Activated CD4-positive, CD25-positive, alpha-beta regulatory T cell (primary cell): ENCODE measurements at regions not wholly inside any gene's neighbourhood (a gene's known extent, or its start where the extent isn't known, plus 50 kb on each side); places are given as distances from the start of the nearest gene placed in this dataset.
"Not testable (repeated sequence)": the region's sequence is repeated elsewhere in the genome, so short reads cannot be mapped to it uniquely, and the experiment has no call there.

Experiments
- DNase-seq, 4 experiments: peaks; one replicate each; lab custom pipeline; 2025; lab: John Stamatoyannopoulos, UW

GRCh38 chr6:167709196-167709595 lies 117.5 kb upstream of the AFDN start:
- DNase-seq, result no peak

GRCh38 chr6:167709776-167710336 lies 116.9 kb upstream of the AFDN start:
- not testable (repeated sequence) for DNase-seq

GRCh38 chr6:167710363-167710920 lies 116.3 kb upstream of the AFDN start:
- DNase-seq, result no peak

DNA sequence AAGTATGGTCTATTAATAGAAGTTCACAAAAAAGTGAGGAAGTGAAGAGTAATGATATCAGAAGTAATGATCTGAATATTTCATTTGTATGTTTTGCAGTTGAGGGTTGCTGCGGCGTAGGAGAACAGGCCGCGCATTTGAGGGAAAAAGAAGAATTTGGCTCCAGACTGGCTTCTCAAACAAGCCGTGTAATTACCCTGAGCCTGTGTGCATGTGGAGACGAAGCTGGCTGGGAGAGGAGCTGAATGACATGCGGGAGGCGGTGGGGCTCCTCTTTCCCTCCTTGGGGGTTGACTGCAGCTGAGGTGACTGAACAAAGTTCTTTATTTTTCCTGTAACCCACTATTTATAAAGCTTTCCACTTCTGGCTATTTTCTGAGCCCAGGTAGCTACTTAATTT lies 115.5 kb upstream of the AFDN start:
- DNase-seq, result no peak

DNA sequence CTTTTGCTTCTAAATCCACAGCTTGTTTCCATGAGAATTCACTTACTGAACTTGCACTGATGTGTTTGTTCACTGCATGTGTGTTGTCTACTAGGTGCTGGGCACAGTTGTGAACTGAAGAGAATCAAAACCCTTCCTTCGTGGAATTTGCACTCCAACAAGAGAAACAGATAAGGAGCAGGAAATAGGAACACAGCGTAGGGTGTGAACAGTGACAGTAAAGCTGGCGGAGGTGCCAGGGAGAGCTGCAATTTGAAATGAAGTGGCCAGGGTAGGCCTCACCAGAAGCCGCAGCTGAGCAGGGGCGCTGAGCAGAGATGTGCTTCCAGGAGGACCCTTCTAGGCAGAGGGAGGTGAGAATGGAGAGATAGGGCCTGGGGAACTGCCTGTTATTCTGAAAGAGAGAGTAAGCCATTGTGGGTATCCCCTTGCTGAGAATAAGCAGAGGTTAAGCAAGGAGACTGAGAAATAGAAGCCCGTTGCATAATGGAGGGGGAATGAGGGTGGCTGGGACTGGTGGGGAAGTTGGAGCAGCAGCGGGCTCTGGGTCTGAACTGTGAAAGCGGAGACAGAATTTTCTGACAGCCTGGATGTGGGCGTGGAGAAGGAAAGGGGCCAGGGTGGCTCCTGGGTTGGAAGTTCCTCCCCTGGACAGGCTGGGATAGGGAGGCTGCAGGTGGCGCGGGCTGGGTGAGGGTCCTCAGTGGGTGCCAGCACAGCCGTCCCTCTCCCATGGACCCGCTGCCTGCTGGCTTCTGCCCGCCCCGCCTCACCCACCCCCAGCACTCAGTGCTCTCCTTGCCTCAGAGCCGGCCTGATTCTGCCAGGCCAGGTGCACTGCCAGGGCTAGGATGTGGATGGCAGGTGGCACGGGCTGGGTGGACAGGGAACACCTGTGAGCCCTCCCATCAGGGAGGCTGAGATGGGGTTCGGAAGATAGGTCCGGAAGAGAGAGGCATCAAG lies 114.7 kb upstream of the AFDN start:
- DNase-seq, result no peak

DNA sequence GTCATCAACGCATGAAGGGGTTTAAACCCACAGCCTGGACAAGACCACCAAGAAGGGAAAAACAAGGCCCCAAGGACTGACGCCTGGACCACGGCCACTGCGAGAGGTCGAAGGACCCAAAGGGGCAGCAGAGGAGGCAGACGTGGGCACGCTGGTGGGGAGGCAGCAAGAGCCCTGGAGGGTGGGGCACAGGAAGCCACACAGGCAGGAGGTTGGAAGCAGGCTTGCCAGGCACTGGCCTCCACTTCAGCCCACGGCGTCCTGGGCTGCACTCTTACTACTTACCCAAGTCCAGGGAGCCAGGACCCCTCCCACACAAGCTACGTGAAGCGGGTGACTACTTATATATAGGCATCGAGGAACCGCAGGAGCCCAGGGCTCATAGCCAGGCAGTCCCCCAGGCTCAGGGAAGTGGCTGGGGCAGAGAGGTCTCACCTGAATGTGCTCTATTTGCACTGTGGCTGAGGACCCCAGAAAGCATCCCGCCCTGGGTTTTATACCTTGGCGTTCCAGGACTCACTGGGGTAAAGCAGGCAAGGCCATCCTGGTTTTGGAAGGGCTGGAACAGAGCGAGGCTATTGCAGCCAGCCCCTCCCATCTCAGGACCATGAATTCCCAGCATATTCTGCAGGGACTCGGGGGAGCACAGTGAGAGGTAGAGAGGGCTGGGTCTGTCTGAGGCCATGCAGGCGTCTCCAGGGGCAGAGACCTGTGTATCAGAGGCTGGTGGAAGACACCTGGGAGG lies 113.8 kb upstream of the AFDN start:
- no peak for DNase-seq

DNA sequence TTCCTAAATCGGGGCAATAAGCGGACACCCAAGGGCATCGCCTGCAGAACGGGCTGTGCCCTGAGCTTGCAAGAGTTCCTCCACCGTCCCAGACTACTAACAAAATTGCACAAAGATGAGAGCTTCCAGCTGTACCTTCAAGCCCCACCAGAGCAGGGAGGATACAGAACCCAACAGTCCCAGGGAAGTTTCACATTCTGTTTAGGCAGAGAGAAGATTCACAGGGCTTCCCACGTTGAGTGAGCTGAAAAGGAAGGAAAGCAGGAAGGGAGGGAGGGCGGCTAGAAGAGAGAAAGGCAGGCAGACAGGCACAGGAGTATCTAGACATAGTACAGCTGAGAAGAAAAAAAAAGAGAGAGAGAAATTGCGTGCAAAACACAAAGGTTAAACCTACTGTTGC lies 112.6 kb upstream of the AFDN start:
- no peak for DNase-seq

DNA sequence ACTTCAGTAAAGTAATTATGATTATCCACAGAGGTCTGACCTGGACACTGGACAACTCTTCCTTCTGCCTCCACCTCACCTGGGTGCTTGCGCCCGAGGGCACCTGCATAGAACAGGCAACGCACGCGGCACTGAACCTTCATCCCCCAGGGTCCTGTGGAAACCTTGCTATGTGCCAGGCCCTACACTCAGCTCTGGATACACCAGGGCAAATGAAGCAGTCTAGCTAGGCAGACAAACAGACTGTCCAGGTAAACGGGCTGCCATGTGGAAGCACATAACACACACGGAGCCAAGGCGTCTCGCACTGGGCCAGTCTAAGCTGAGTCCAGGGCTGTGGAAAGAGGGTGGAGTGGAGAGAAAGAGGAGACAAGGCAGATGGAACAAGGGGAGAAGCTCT lies 109.3 kb upstream of the AFDN start:
- no peak for DNase-seq

DNA sequence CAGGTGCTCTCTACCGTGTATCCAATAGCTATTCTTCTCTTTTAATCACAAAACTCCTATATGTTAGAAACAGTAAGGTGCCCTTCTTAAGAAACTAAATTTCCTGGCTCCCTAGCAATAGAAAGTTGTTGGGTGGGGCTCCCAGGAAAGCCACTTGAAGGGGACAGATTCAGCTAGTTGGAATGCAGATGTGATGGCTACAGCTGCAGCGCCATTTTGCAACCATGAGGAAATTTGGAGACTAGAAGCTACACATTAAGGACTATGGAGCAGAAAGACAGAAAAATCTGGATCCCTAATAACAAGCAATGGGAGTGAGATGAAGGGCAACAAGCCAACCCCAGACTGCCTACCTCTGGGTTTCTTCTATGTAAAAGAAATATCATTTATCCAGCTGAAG lies 108.8 kb upstream of the AFDN start:
- DNase-seq, result no peak

- DNase-seq, result no peak
Measured at GRCh38 chr6:167719920-167720319, 106.8 kb upstream of the AFDN start.

- no peak for DNase-seq
Measured at GRCh38 chr6:167720456-167721285, 106.0 kb upstream of the AFDN start.

DNA sequence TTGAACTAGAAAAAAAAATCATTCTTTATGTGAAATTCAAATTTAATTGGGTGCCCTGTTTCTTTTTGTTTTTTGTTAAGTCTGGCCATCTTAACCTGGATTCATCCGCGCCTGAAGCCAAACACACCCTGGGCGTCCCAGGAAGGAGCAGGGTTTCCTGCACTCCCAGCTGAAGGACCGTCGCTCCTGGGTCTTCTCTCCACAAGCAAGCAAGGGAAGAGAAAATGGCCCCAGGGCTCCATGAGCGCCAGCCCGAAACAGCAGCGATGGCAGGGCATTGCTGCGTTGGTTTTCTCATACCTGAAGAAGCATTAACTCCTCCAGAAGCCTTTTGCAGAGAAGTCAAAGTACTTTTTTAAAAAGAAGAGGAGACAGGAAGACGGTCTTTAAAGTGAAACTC lies 105.4 kb upstream of the AFDN start:
- DNase-seq, result no peak

GRCh38 chr6:167722634-167723309 lies 103.9 kb upstream of the AFDN start:
- DNase-seq, result no peak

DNA sequence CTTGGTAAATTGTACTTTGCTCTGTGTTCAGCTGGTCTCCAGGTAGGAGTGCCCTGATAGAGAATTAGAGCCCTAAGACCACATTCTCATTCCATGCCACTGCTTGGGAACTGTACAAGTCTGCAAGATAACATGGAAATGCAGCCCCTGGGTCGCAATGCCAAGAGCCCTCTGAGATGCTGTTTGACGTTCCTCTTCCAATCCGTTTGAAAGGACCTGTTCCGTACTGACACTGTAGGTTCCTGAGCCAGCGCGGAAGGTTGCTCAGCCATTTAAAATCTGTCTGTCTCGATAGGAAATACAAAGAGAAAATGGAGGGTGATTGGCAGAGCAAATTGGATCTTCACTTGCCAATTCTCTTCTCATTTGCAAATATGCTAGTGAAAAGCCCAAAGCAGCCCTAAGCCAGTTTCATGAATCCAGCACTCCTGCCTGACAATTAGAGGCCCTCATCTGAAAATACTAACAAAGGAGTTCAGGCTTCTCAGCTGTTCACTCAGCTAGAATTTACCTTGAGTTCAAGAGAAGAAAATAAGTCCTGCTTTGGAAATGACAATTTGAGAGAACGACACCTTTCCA lies 100.6 kb upstream of the AFDN start:
- DNase-seq, result no peak

DNA sequence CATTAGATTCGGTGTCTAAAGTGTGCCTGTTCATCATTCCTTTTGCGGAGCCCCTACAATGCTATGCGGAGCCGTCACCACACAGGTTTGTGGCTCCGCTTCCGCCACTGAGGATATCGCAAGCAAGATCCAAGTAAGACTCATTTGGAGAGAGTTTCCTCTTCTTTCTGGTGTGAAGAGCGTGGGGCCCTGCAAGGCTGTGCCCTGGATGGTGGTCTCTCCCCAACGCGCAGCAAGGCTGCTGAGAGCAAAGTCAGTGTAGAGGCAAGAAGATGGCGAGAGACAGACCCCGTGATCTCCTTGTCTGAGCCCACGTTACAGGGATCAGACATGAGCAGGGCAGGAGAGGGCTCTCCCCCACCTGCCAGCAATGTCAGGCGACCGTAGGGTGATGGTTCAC lies 96.3 kb upstream of the AFDN start:
- no peak for DNase-seq

- DNase-seq, result no peak
Measured at GRCh38 chr6:167731216-167731615, 95.5 kb upstream of the AFDN start.

GRCh38 chr6:167731731-167732422 lies 94.8 kb upstream of the AFDN start:
- no peak for DNase-seq

- no peak for DNase-seq
Measured at GRCh38 chr6:167733740-167734661, 92.7 kb upstream of the AFDN start.

GRCh38 chr6:167734662-167735083 lies 92.0 kb upstream of the AFDN start:
- DNase-seq, result no peak
